ENCODE measurements at regions not wholly inside any gene's neighbourhood (a gene's known extent, or its start where the extent isn't known, plus 50 kb on each side); places are given as distances from the start of the nearest gene placed in this dataset.

GRCh38 chr12:84740602-84741001, 172.0 kb downstream of the SLC6A15 start:
- H3K36me3 ChIP-seq (ENCODE audit: control insufficient read depth, insufficient read depth, low read length), result no peaks in the 10 kb centered on the region
- no peaks in the 10 kb centered on the region for H3K27me3 ChIP-seq (ENCODE audit: control insufficient read depth, insufficient read depth, low read length)
- H3K4me3 ChIP-seq (ENCODE audit: low read depth, low read length), result no peak overlapping the region
- H3K4me1 ChIP-seq (ENCODE audit: control insufficient read depth, insufficient read depth, low read length), result peaks cover 3% of the 10 kb centered on the region
- H3K9me3 ChIP-seq (ENCODE audit: control insufficient read depth, insufficient read depth, low read length), result no peaks in the 10 kb centered on the region
- H3K9ac ChIP-seq (ENCODE audit: low read depth, low read length), result no peak overlapping the region

- peaks cover 3% of the 10 kb centered on the region for H3K4me1 ChIP-seq (ENCODE audit: control insufficient read depth, insufficient read depth, low read length)
- H3K36me3 ChIP-seq (ENCODE audit: control insufficient read depth, insufficient read depth, low read length), result no peaks in the 10 kb centered on the region
- no peaks in the 10 kb centered on the region for H3K27me3 ChIP-seq (ENCODE audit: control insufficient read depth, insufficient read depth, low read length)
- no peak overlapping the region for H3K9ac ChIP-seq (ENCODE audit: low read depth, low read length)
- H3K9me3 ChIP-seq (ENCODE audit: control insufficient read depth, insufficient read depth, low read length), result no peaks in the 10 kb centered on the region
- H3K4me3 ChIP-seq (ENCODE audit: low read depth, low read length), result no peak overlapping the region
Observed at GRCh38 chr12:84738481-84738972, 174.1 kb downstream of the SLC6A15 start.

GRCh38 chr12:84732828-84733340, 179.7 kb downstream of the SLC6A15 start:
- Histone ChIP-seq H3K4me1 (ENCODE audit: control insufficient read depth, insufficient read depth, low read length) (peaks cover 11% of the 10 kb centered on the region), H3K9me3 (ENCODE audit: control insufficient read depth, insufficient read depth, low read length) (no peaks in the 10 kb centered on the region), H3K27me3 (ENCODE audit: control insufficient read depth, insufficient read depth, low read length) (no peaks in the 10 kb centered on the region), H3K36me3 (ENCODE audit: control insufficient read depth, insufficient read depth, low read length) (no peaks in the 10 kb centered on the region), H3K9ac (ENCODE audit: low read depth, low read length) (no peak overlapping the region), H3K4me3 (ENCODE audit: low read depth, low read length) (no peak overlapping the region)

- no peaks in the 10 kb centered on the region for H3K36me3 ChIP-seq (ENCODE audit: control insufficient read depth, insufficient read depth, low read length)
- H3K4me1 ChIP-seq (ENCODE audit: control insufficient read depth, insufficient read depth, low read length), result peaks cover 16% of the 10 kb centered on the region
- H3K9me3 ChIP-seq (ENCODE audit: control insufficient read depth, insufficient read depth, low read length), result no peaks in the 10 kb centered on the region
- H3K27me3 ChIP-seq (ENCODE audit: control insufficient read depth, insufficient read depth, low read length), result no peaks in the 10 kb centered on the region
- no peak overlapping the region for H3K4me3 ChIP-seq (ENCODE audit: low read depth, low read length)
- no peak overlapping the region for H3K9ac ChIP-seq (ENCODE audit: low read depth, low read length)
Observed at GRCh38 chr12:84730561-84731162, 181.9 kb downstream of the SLC6A15 start.

GRCh38 chr12:84727961-84728360, 184.6 kb downstream of the SLC6A15 start:
- Histone ChIP-seq H3K4me3 (ENCODE audit: low read depth, low read length) (no peak overlapping the region), H3K27me3 (ENCODE audit: control insufficient read depth, insufficient read depth, low read length) (no peaks in the 10 kb centered on the region), H3K4me1 (ENCODE audit: control insufficient read depth, insufficient read depth, low read length) (peaks cover 24% of the 10 kb centered on the region), H3K36me3 (ENCODE audit: control insufficient read depth, insufficient read depth, low read length) (no peaks in the 10 kb centered on the region), H3K9me3 (ENCODE audit: control insufficient read depth, insufficient read depth, low read length) (no peaks in the 10 kb centered on the region), H3K9ac (ENCODE audit: low read depth, low read length) (no peak overlapping the region)

GRCh38 chr12:84726780-84727179, 185.8 kb downstream of the SLC6A15 start:
- Histone ChIP-seq H3K9ac (ENCODE audit: low read depth, low read length) (no peak overlapping the region), H3K27me3 (ENCODE audit: control insufficient read depth, insufficient read depth, low read length) (no peaks in the 10 kb centered on the region), H3K36me3 (ENCODE audit: control insufficient read depth, insufficient read depth, low read length) (no peaks in the 10 kb centered on the region), H3K9me3 (ENCODE audit: control insufficient read depth, insufficient read depth, low read length) (no peaks in the 10 kb centered on the region), H3K4me1 (ENCODE audit: control insufficient read depth, insufficient read depth, low read length) (peaks cover 24% of the 10 kb centered on the region), H3K4me3 (ENCODE audit: low read depth, low read length) (no peak overlapping the region)

GRCh38 chr12:84723988-84724387, 188.6 kb downstream of the SLC6A15 start:
- Histone ChIP-seq H3K9me3 (ENCODE audit: control insufficient read depth, insufficient read depth, low read length) (no peaks in the 10 kb centered on the region), H3K27me3 (ENCODE audit: control insufficient read depth, insufficient read depth, low read length) (no peaks in the 10 kb centered on the region), H3K4me3 (ENCODE audit: low read depth, low read length) (no peak overlapping the region), H3K4me1 (ENCODE audit: control insufficient read depth, insufficient read depth, low read length) (peaks cover 19% of the 10 kb centered on the region), H3K36me3 (ENCODE audit: control insufficient read depth, insufficient read depth, low read length) (no peaks in the 10 kb centered on the region), H3K9ac (ENCODE audit: low read depth, low read length) (no peak overlapping the region)

GRCh38 chr12:84719997-84720396, 192.6 kb downstream of the SLC6A15 start:
- Histone ChIP-seq H3K36me3 (ENCODE audit: control insufficient read depth, insufficient read depth, low read length) (no peaks in the 10 kb centered on the region), H3K4me3 (ENCODE audit: low read depth, low read length) (no peak overlapping the region), H3K9me3 (ENCODE audit: control insufficient read depth, insufficient read depth, low read length) (no peaks in the 10 kb centered on the region), H3K4me1 (ENCODE audit: control insufficient read depth, insufficient read depth, low read length) (peaks cover 8% of the 10 kb centered on the region), H3K27me3 (ENCODE audit: control insufficient read depth, insufficient read depth, low read length) (no peaks in the 10 kb centered on the region), H3K9ac (ENCODE audit: low read depth, low read length) (no peak overlapping the region)

- Histone ChIP-seq H3K36me3 (ENCODE audit: control insufficient read depth, insufficient read depth, low read length) (no peaks in the 10 kb centered on the region), H3K9ac (ENCODE audit: low read depth, low read length) (no peak overlapping the region), H3K27me3 (ENCODE audit: control insufficient read depth, insufficient read depth, low read length) (no peaks in the 10 kb centered on the region), H3K4me1 (ENCODE audit: control insufficient read depth, insufficient read depth, low read length) (peaks cover 5% of the 10 kb centered on the region), H3K4me3 (ENCODE audit: low read depth, low read length) (no peak overlapping the region), H3K9me3 (ENCODE audit: control insufficient read depth, insufficient read depth, low read length) (no peaks in the 10 kb centered on the region)
Observed at GRCh38 chr12:84718906-84719305, 193.7 kb downstream of the SLC6A15 start.

GRCh38 chr12:84712747-84713146, 199.9 kb downstream of the SLC6A15 start:
- Histone ChIP-seq H3K36me3 (ENCODE audit: control insufficient read depth, insufficient read depth, low read length) (no peaks in the 10 kb centered on the region), H3K27me3 (ENCODE audit: control insufficient read depth, insufficient read depth, low read length) (no peaks in the 10 kb centered on the region), H3K4me3 (ENCODE audit: low read depth, low read length) (no peak overlapping the region), H3K4me1 (ENCODE audit: control insufficient read depth, insufficient read depth, low read length) (peaks cover 5% of the 10 kb centered on the region), H3K9ac (ENCODE audit: low read depth, low read length) (no peak overlapping the region), H3K9me3 (ENCODE audit: control insufficient read depth, insufficient read depth, low read length) (no peaks in the 10 kb centered on the region)

GRCh38 chr12:84706374-84706773, 206.2 kb downstream of the SLC6A15 start:
- Histone ChIP-seq H3K4me1 (ENCODE audit: control insufficient read depth, insufficient read depth, low read length) (peaks cover 5% of the 10 kb centered on the region), H3K36me3 (ENCODE audit: control insufficient read depth, insufficient read depth, low read length) (no peaks in the 10 kb centered on the region), H3K4me3 (ENCODE audit: low read depth, low read length) (no peak overlapping the region), H3K27me3 (ENCODE audit: control insufficient read depth, insufficient read depth, low read length) (no peaks in the 10 kb centered on the region), H3K9me3 (ENCODE audit: control insufficient read depth, insufficient read depth, low read length) (no peaks in the 10 kb centered on the region), H3K9ac (ENCODE audit: low read depth, low read length) (no peak overlapping the region)

GRCh38 chr12:84704856-84705255, 207.7 kb downstream of the SLC6A15 start:
- no peak overlapping the region for H3K4me3 ChIP-seq (ENCODE audit: low read depth, low read length)
- no peaks in the 10 kb centered on the region for H3K9me3 ChIP-seq (ENCODE audit: control insufficient read depth, insufficient read depth, low read length)
- peaks cover 5% of the 10 kb centered on the region for H3K4me1 ChIP-seq (ENCODE audit: control insufficient read depth, insufficient read depth, low read length)
- H3K36me3 ChIP-seq (ENCODE audit: control insufficient read depth, insufficient read depth, low read length), result no peaks in the 10 kb centered on the region
- H3K27me3 ChIP-seq (ENCODE audit: control insufficient read depth, insufficient read depth, low read length), result no peaks in the 10 kb centered on the region
- H3K9ac ChIP-seq (ENCODE audit: low read depth, low read length), result no peak overlapping the region

All from iPS-15b (cell line).